ENCODE measurements at regions not wholly inside any gene's neighbourhood (a gene's known extent, or its start where the extent isn't known, plus 50 kb on each side); places are given as distances from the start of the nearest gene placed in this dataset.
"Not testable (repeated sequence)": the region's sequence is repeated elsewhere in the genome, so short reads cannot be mapped to it uniquely, and the experiment has no call there.

- no peak for DNase-seq
Measured at GRCh38 chr7:119643558-119643957, 629.4 kb upstream of the KCND2 start.

- DNase-seq = no peak
Measured at GRCh38 chr7:119647286-119647685, 625.7 kb upstream of the KCND2 start.

GRCh38 chr7:119648752-119649151 is 624.2 kb upstream of the KCND2 start:
- not testable (repeated sequence) for DNase-seq

- DNase-seq = no peak
Measured at GRCh38 chr7:119660080-119660479, 612.9 kb upstream of the KCND2 start.

GRCh38 chr7:119664601-119665000 is 608.4 kb upstream of the KCND2 start:
- no peak for DNase-seq

GRCh38 chr7:119665796-119666195 is 607.2 kb upstream of the KCND2 start:
- no peak for DNase-seq

GRCh38 chr7:119681336-119681735 is 591.6 kb upstream of the KCND2 start:
- no peak for DNase-seq

GRCh38 chr7:119684763-119685162 is 588.2 kb upstream of the KCND2 start:
- no peak for DNase-seq

GRCh38 chr7:119685906-119686305 is 587.1 kb upstream of the KCND2 start:
- DNase-seq = no peak

- DNase-seq = no peak
Measured at GRCh38 chr7:119688831-119689230, 584.1 kb upstream of the KCND2 start.

- no peak for DNase-seq
Measured at GRCh38 chr7:119692541-119692940, 580.4 kb upstream of the KCND2 start.

- DNase-seq = no peak
Measured at GRCh38 chr7:119694506-119694905, 578.5 kb upstream of the KCND2 start.

- DNase-seq = no peak
Measured at GRCh38 chr7:119696336-119696735, 576.6 kb upstream of the KCND2 start.

GRCh38 chr7:119703895-119704294 is 569.1 kb upstream of the KCND2 start:
- DNase-seq = no peak

- DNase-seq = no peak
Measured at GRCh38 chr7:119706608-119707007, 566.4 kb upstream of the KCND2 start.

- DNase-seq = no peak
Measured at GRCh38 chr7:119708891-119709290, 564.1 kb upstream of the KCND2 start.

- DNase-seq = no peak
Measured at GRCh38 chr7:119711104-119711503, 561.9 kb upstream of the KCND2 start.

GRCh38 chr7:119712886-119713462 is 560.0 kb upstream of the KCND2 start:
- DNase-seq = no peak

GRCh38 chr7:119713606-119714005 is 559.4 kb upstream of the KCND2 start:
- DNase-seq = no peak

GRCh38 chr7:119720541-119720940 is 552.4 kb upstream of the KCND2 start:
- DNase-seq = no peak

- no peak for DNase-seq
Measured at GRCh38 chr7:119724041-119724792, 548.8 kb upstream of the KCND2 start.

- no peak for DNase-seq
Measured at GRCh38 chr7:119733127-119733879, 539.7 kb upstream of the KCND2 start.

- DNase-seq = no peak
Measured at GRCh38 chr7:119737390-119737789, 535.6 kb upstream of the KCND2 start.

- not testable (repeated sequence) for DNase-seq
Measured at GRCh38 chr7:119745280-119745679, 527.7 kb upstream of the KCND2 start.

Data from NCI-H2107 (cell line).